ENCODE measurements at regions not wholly inside any gene's neighbourhood (a gene's known extent, or its start where the extent isn't known, plus 50 kb on each side); places are given as distances from the start of the nearest gene placed in this dataset.

- H3K4me2 ChIP-seq = no peak overlapping the region
- DNase-seq (ENCODE audit: low read depth in 1 of 2, low spot score in 1 of 2) = no peak
- no peak for FAIRE-seq
- WGBS (ENCODE audit: missing lambda C conversion rate) = 42% methylated on average over 3 of the region's 3 CpGs
- H3K4me3 ChIP-seq = no peak overlapping the region
- ATAC-seq = no peak
- no peaks in the 10 kb centered on the region for H3K9me3 ChIP-seq
- ChIA-PET POLR2A (no interaction called here), CTCF (no interaction called here)
- TF ChIP-seq NFE2L2 (conservative IDR thresholded peaks at IDR 0.05; ENCODE audit: low read length) (no peak), ZFP36 (IDR thresholded peaks at IDR 0.05; ENCODE audit: borderline replicate concordance, partially characterized antibody) (no peak), CHD4 (IDR thresholded peaks at IDR 0.05; ENCODE audit: borderline replicate concordance) (no peak), CEBPB (IDR thresholded peaks at IDR 0.05) (no peak), BCL3 (IDR thresholded peaks at IDR 0.05) (no peak), MYC (IDR thresholded peaks at IDR 0.05; ENCODE audit: borderline replicate concordance, low read length) (no peak), CBX8 (IDR thresholded peaks at IDR 0.05) (no peak), RARB (CRISPR knock-in tag; IDR thresholded peaks at IDR 0.05) (no peak), ELK1 (IDR thresholded peaks at IDR 0.05; ENCODE audit: low read depth, low read length) (no peak), HMGXB4 (CRISPR knock-in tag; IDR thresholded peaks at IDR 0.05; ENCODE audit: borderline replicate concordance) (no peak), EP300 (IDR thresholded peaks at IDR 0.05) (no peak), NPAS2 (CRISPR knock-in tag; IDR thresholded peaks at IDR 0.05; ENCODE audit: borderline replicate concordance) (no peak), POLR2A (IDR thresholded peaks at IDR 0.05; ENCODE audit: low read length) (no peak), MAFK (IDR thresholded peaks at IDR 0.05; ENCODE audit: partially characterized antibody) (no peak), TFCP2L1 (CRISPR knock-in tag; IDR thresholded peaks at IDR 0.05) (no peak), ZSCAN20 (CRISPR knock-in tag; IDR thresholded peaks at IDR 0.05) (no peak), TP53 (CRISPR knock-in tag; IDR thresholded peaks at IDR 0.05) (no peak), HOXB13 (CRISPR knock-in tag; IDR thresholded peaks at IDR 0.05; ENCODE audit: low read depth) (no peak), EHF (CRISPR knock-in tag; IDR thresholded peaks at IDR 0.05) (no peak)
- H3K27ac ChIP-seq = no peak overlapping the region
- no peaks in the 10 kb centered on the region for H3K4me1 ChIP-seq
Observed at GRCh38 chr11:98090861-98091505, 929.8 kb upstream of the CNTN5 start.

- H3K4me3 ChIP-seq = no peak overlapping the region
- H3K4me1 ChIP-seq = no peaks in the 10 kb centered on the region
- DNase-seq (ENCODE audit: low read depth in 1 of 2, low spot score in 1 of 2) (no peak), ATAC-seq (no peak), FAIRE-seq (no peak)
- H3K9me3 ChIP-seq = no peaks in the 10 kb centered on the region
- WGBS (ENCODE audit: missing lambda C conversion rate) = 6% methylated on average over 1 of the region's 1 CpG
- no peak overlapping the region for H3K27ac ChIP-seq
- H3K4me2 ChIP-seq = no peak overlapping the region
- TF ChIP-seq ZSCAN20 (CRISPR knock-in tag; IDR thresholded peaks at IDR 0.05) = no peak
- TF ChIP-seq PHF8 (IDR thresholded peaks at IDR 0.05; ENCODE audit: borderline replicate concordance, low read depth) = no peak
- TF ChIP-seq HOXB13 (CRISPR knock-in tag; IDR thresholded peaks at IDR 0.05; ENCODE audit: low read depth) = no peak
- TF ChIP-seq CEBPB (IDR thresholded peaks at IDR 0.05) = no peak
- TF ChIP-seq RCOR1 (IDR thresholded peaks at IDR 0.05; ENCODE audit: low read depth, low read length) = no peak
- TF ChIP-seq EP300 (IDR thresholded peaks at IDR 0.05) = no peak
- TF ChIP-seq CHD2 (IDR thresholded peaks at IDR 0.05; ENCODE audit: low read length, partially characterized antibody) = no peak
- TF ChIP-seq HMGXB4 (CRISPR knock-in tag; IDR thresholded peaks at IDR 0.05; ENCODE audit: borderline replicate concordance) = no peak
- TF ChIP-seq SMC3 (IDR thresholded peaks at IDR 0.05) = no peak
- no peak for TF ChIP-seq CBX2 (IDR thresholded peaks at IDR 0.05; ENCODE audit: borderline replicate concordance, low read depth)
- no peak for TF ChIP-seq FOSB (CRISPR knock-in tag; IDR thresholded peaks at IDR 0.05)
- POLR2A ChIA-PET = no interaction called here
- CTCF ChIA-PET = no interaction called here
Observed at GRCh38 chr11:98099371-98099770, 921.4 kb upstream of the CNTN5 start.

Measured in A549 (cell line).